GM12878 (cell line): ENCODE measurements at regions not wholly inside any gene's neighbourhood (a gene's known extent, or its start where the extent isn't known, plus 50 kb on each side); places are given as distances from the start of the nearest gene placed in this dataset.

Source experiments
- ATAC-seq: fragments of 200-7000 bp; cut with Tn5 transposase; 3 replicates; pipeline ENCODE4 v1.9.1; 2020; ENCODE audit warnings: mild to moderate bottlenecking, moderate library complexity
- BruUV-seq: library from RNA; stranded (reverse); fragments of 400-500 nt; replicated peaks from 2 replicates; lab custom pipeline; 2021; lab: Mats Ljungman, UMichigan
- CTCF ChIA-PET: fragments of 300-600 bp; sonication (Branson Sonifier 250); formaldehyde crosslinking; extraction: SDS; loops from one replicate; lab custom pipeline; 2021; ENCODE audit warnings: inconsistent platforms; lab: Yijun Ruan, JAX
- POLR2A ChIA-PET: fragments of 350-600 bp; formaldehyde crosslinking; extraction: SDS; loops from one replicate; lab custom pipeline; 2021; ENCODE audit warnings: inconsistent platforms; lab: Charles Lee
- RAD21 ChIA-PET: fragments of 300-600 bp; sonication (Branson Sonifier 250); formaldehyde crosslinking; loops from one replicate; lab custom pipeline; 2023; ENCODE audit warnings: antibody characterized with exemption; ENCODE audit not compliant: unreplicated experiment; lab: Charles Lee
- SMC1A ChIA-PET: fragments of 300-600 bp; sonication (Branson Sonifier 250); formaldehyde crosslinking; loops from one replicate; lab custom pipeline; 2023; ENCODE audit not compliant: unreplicated experiment, uncharacterized antibody; lab: Charles Lee
- DNase-seq: peaks from one replicate; pipeline ENCODE4 v3.0.0-alpha.2; 2011; ENCODE audit warnings: low read depth, low spot score
- FAIRE-seq: peaks from 3 replicates; lab custom pipeline; 2011; peaks lifted over from hg19 to GRCh38; lab: Jason Lieb, UNC
- H2AFZ ChIP-seq: 2 replicates; pipeline ENCODE4 v1.6.0; 2011; ENCODE audit warnings: low read depth, low read length, control low read depth; ENCODE audit not compliant: control insufficient read depth
- H3K27ac ChIP-seq: 2 replicates; pipeline ENCODE4 v1.5.1; 2011; ENCODE audit warnings: control low read depth; ENCODE audit not compliant: control insufficient read depth, insufficient read depth
- H3K27me3 ChIP-seq, 2 experiments: replicated peaks in 1 of 2; 2 replicates each; pipeline versions ENCODE4 v1.6.0 to v1.6.1; 2011; ENCODE audit warnings: low read length in 1 of 2; ENCODE audit not compliant: control insufficient read depth in 2 of 2, insufficient read depth in 2 of 2
- H3K36me3 ChIP-seq, 2 experiments: 2 replicates each; pipeline ENCODE4 v1.5.1; 2011; ENCODE audit warnings: low read length in 1 of 2; ENCODE audit not compliant: control insufficient read depth in 2 of 2, insufficient read depth in 2 of 2
- H3K4me1 ChIP-seq: 2 replicates; pipeline ENCODE4 v1.6.1; 2011; ENCODE audit warnings: mild to moderate bottlenecking, low read length, moderate library complexity, mixed read lengths; ENCODE audit not compliant: control insufficient read depth, insufficient read depth
- H3K4me2 ChIP-seq: 2 replicates; pipeline ENCODE4 v1.6.0; 2011; ENCODE audit warnings: control low read depth; ENCODE audit not compliant: control insufficient read depth, insufficient read depth
- H3K4me3 ChIP-seq: fragments of 200-600 bp; sonication (generic); 2 replicates; pipeline ENCODE4 v1.5.1; 2016
- H3K79me2 ChIP-seq: 2 replicates; pipeline ENCODE4 v1.6.0; 2011; ENCODE audit warnings: low read length; ENCODE audit not compliant: control insufficient read depth, insufficient read depth
- H3K9ac ChIP-seq: 2 replicates; pipeline ENCODE4 v1.8.0; 2011; ENCODE audit warnings: low read length, control low read depth, mixed read lengths; ENCODE audit not compliant: control insufficient read depth, insufficient read depth
- H3K9me3 ChIP-seq: replicated peaks from 3 replicates; pipeline ENCODE4 v1.5.1; 2011; ENCODE audit warnings: mild to moderate bottlenecking, low read length; ENCODE audit not compliant: control insufficient read depth, insufficient read depth
- H4K20me1 ChIP-seq: 2 replicates; pipeline ENCODE4 v1.6.0; 2011; ENCODE audit not compliant: control insufficient read depth, insufficient read depth
- GATAD2B ChIP-seq: fragments of 450-650 bp; conservative IDR thresholded peaks from 2 replicates; pipeline ENCODE4 v1.6.1; 2017; ENCODE audit warnings: low read depth, mild to moderate bottlenecking, moderate library complexity
- MEF2A ChIP-seq: IDR thresholded peaks from 2 replicates; pipeline ENCODE4 v1.6.1; 2011; ENCODE audit warnings: low read depth, mild to moderate bottlenecking, low read length, moderate library complexity; ENCODE audit not compliant: insufficient read depth
- PAX8 ChIP-seq: fragments of 450-650 bp; IDR thresholded peaks from 2 replicates; pipeline ENCODE4 v1.6.1; 2017; ENCODE audit warnings: mild to moderate bottlenecking, moderate library complexity
- REST ChIP-seq: IDR thresholded peaks from 2 replicates; pipeline ENCODE4 v1.6.1; 2012; ENCODE audit warnings: mild to moderate bottlenecking, low read depth, low read length
- WGBS: methylation state at CpG from one replicate; pipeline ENCODE4 v1.1.6; 2016; ENCODE audit warnings: low lambda C conversion rate; ENCODE audit not compliant: insufficient replicate concordance, insufficient coverage; ENCODE audit errors: missing lambda C conversion rate; 5-methylcytosine and 5-hydroxymethylcytosine counted together
- in situ Hi-C: fragments of 300-500 bp; cut with MboI; formaldehyde crosslinking; loops from 9 replicates; pipeline ENCODE4 v1.14.3; 2018; ENCODE audit warnings: mixed read lengths
- intact Hi-C: fragments of 100-400 bp; cut with micrococcal nuclease; formaldehyde crosslinking; loops from one replicate; pipeline ENCODE4 v1.14.2; 2022; ENCODE audit not compliant: unreplicated experiment
- TF ChIP-seq, protein P1 (sequence below): IDR thresholded peaks from 2 replicates; pipeline ENCODE4 v1.6.1; 2011; ENCODE audit warnings: mild to moderate bottlenecking, low read depth, low read length, moderate library complexity; ENCODE audit not compliant: insufficient replicate concordance

DNA sequence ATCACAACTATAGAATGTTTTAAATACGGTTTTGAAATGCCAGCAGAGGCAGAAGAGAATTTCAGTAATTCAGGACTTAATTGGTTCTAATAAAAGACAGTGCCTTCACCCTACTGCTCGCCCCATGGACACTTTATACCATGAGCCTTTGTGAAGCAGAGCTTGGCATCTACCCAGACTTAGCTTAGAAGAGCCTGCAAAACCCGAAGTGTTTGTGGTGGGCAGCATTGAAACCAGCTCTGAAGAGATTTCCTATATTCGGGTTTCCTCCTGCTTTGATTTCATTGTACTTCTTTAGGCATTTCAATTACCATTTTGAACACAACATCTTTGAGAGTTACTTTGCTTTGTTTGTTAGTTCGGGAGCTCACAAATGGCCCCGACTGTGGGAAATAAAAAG, 185.1 kb upstream of the MTNR1B start:
- H3K4me1 ChIP-seq = no peaks in the 10 kb centered on the region
- 16% methylated on average over 6 of the region's 6 CpGs for WGBS
- no peaks in the 10 kb centered on the region; a peak in 1 of 4 replicates for H3K27me3 ChIP-seq
- in situ Hi-C loops = no loop called here
- no peaks in the 10 kb centered on the region for H4K20me1 ChIP-seq
- no peak for FAIRE-seq
- H3K4me3 ChIP-seq = no peak overlapping the region
- intact Hi-C loops = no loop called here
- H2AFZ ChIP-seq = no peak overlapping the region
- no peak for DNase-seq
- ATAC-seq = no peak
- H3K36me3 ChIP-seq = no peaks in the 10 kb centered on the region
- TF ChIP-seq MEF2A (no peak), GATAD2B (no peak)
- ChIA-PET CTCF (no interaction called here), RAD21 (no interaction called here), POLR2A (no interaction called here), SMC1A (no interaction called here)
- no peak overlapping the region for H3K27ac ChIP-seq
- no peaks in the 10 kb centered on the region for H3K79me2 ChIP-seq
- no peak overlapping the region for H3K4me2 ChIP-seq
- H3K9me3 ChIP-seq = no peaks in the 10 kb centered on the region
- BruUV-seq = no TSS peak
- no peak overlapping the region for H3K9ac ChIP-seq

GRCh38 chr11:92787638-92788037, 181.8 kb upstream of the MTNR1B start:
- H2AFZ ChIP-seq = no peak overlapping the region
- CTCF ChIA-PET = no interaction called here
- FAIRE-seq (no peak), DNase-seq (no peak), ATAC-seq (no peak)
- SMC1A ChIA-PET = no interaction called here
- H3K4me2 ChIP-seq = no peak overlapping the region
- intact Hi-C loops (no loop called here), in situ Hi-C loops (no loop called here)
- no peak overlapping the region for H3K9ac ChIP-seq
- no peak for TF ChIP-seq PAX8
- no peak for TF ChIP-seq REST
- TF ChIP-seq, protein P1, sequence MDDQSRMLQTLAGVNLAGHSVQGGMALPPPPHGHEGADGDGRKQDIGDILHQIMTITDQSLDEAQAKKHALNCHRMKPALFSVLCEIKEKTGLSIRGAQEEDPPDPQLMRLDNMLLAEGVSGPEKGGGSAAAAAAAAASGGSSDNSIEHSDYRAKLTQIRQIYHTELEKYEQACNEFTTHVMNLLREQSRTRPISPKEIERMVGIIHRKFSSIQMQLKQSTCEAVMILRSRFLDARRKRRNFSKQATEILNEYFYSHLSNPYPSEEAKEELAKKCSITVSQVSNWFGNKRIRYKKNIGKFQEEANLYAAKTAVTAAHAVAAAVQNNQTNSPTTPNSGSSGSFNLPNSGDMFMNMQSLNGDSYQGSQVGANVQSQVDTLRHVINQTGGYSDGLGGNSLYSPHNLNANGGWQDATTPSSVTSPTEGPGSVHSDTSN = no peak
- no peaks in the 10 kb centered on the region; a peak in 1 of 4 replicates for H3K27me3 ChIP-seq
- no peaks in the 10 kb centered on the region for H3K79me2 ChIP-seq
- BruUV-seq = no TSS peak
- H3K36me3 ChIP-seq = no peaks in the 10 kb centered on the region
- no peaks in the 10 kb centered on the region for H4K20me1 ChIP-seq
- RAD21 ChIA-PET = no interaction called here
- 0% methylated on average over 2 of the region's 2 CpGs for WGBS
- H3K4me3 ChIP-seq = no peak overlapping the region
- no peaks in the 10 kb centered on the region for H3K4me1 ChIP-seq
- H3K9me3 ChIP-seq = no peaks in the 10 kb centered on the region
- H3K27ac ChIP-seq = no peak overlapping the region
- POLR2A ChIA-PET = interaction anchor here (0.6 kb wide), 1 partner anchor 7 kb away, joined by 3 read pairs; no protein-coding TSS in a partner anchor
